Stomach (tissue), 8 donors: ENCODE measurements at regions not wholly inside any gene's neighbourhood (a gene's known extent, or its start where the extent isn't known, plus 50 kb on each side); places are given as distances from the start of the nearest gene placed in this dataset.
A peak's percentile ranks its signal among the peaks of the same experiment; 100 is the strongest.

Experiments used
- DNase-seq, 2 donors: peaks; one replicate each; pipeline versions ENCODE4 v3.0.0 to v3.0.0-alpha.2; 2013 to 2019
- H3K27ac ChIP-seq, 5 donors: fragments of 200-600 bp in 4 of 5; sonication (generic) in 4 of 5; one replicate each; pipeline ENCODE4 v1.5.1; 2013 to 2019; ENCODE audit warnings: mild to moderate bottlenecking in 1 of 5, moderate library complexity in 1 of 5
- H3K27me3 ChIP-seq, 3 donors: fragments of 200-600 bp; sonication (generic); one replicate each; pipeline ENCODE4 v1.5.1; 2017 to 2019; ENCODE audit warnings: mixed run types in 1 of 3
- H3K36me3 ChIP-seq, 4 donors: fragments of 200-600 bp; sonication (generic); 1 replicate in 3 of 4; 2 replicates in 1 of 4; pipeline ENCODE4 v1.5.1; 2016 to 2019
- H3K4me1 ChIP-seq, 4 donors: fragments of 200-600 bp; sonication (generic); one replicate each; pipeline ENCODE4 v1.5.1; 2016 to 2019
- H3K4me3 ChIP-seq, 4 donors: fragments of 200-600 bp; sonication (generic) in 3 of 4; one replicate each; pipeline ENCODE4 v1.5.1; 2016 to 2019; ENCODE audit warnings: mild to moderate bottlenecking in 1 of 4
- H3K9me3 ChIP-seq, 4 donors: fragments of 200-600 bp; sonication (generic); one replicate each; pipeline ENCODE4 v1.5.1; 2016 to 2019
- CTCF ChIP-seq, 7 experiments: fragments of 450-650 bp in 4 of 7; fragments of 200-600 bp in 3 of 7; sonication (generic) in 3 of 7; IDR thresholded peaks; one replicate each; pipeline ENCODE4 v1.5.1; 2016 to 2019; ENCODE audit warnings: antibody characterized with exemption in 7 of 7, control low read depth in 2 of 7, mild to moderate bottlenecking in 1 of 7
- EP300 ChIP-seq: sonication (generic); formaldehyde crosslinking; IDR thresholded peaks from one replicate; pipeline ENCODE4 v1.6.1; 2017; ENCODE audit warnings: antibody characterized with exemption
- POLR2A ChIP-seq, 4 donors: fragments of 450-650 bp; IDR thresholded peaks; one replicate each; pipeline ENCODE4 v1.6.1; 2016; ENCODE audit warnings: antibody characterized with exemption in 4 of 4, control low read depth in 2 of 4, mild to moderate bottlenecking in 1 of 4, moderate library complexity in 1 of 4
- POLR2AphosphoS5 ChIP-seq, 3 donors: sonication (generic); formaldehyde crosslinking; IDR thresholded peaks; one replicate each; pipeline ENCODE4 v1.6.1; 2016; ENCODE audit warnings: antibody characterized with exemption in 3 of 3
- WGBS, 5 donors: extraction: QIAGEN DNeasy Blood & Tissue Kit in 3 of 5; methylation state at CpG; one replicate each; pipeline versions ENCODE4 v1.1.5 to v1.1.7; 2013 to 2018; 5-methylcytosine and 5-hydroxymethylcytosine counted together
- intact Hi-C: fragments of 100-400 bp; cut with DNase I; formaldehyde crosslinking; loops from one replicate; pipeline ENCODE4 v1.15.1; 2023; ENCODE audit warnings: low total_unique reads
- donor health status: healthy with polysubstance abuse.
- donor health status: Bipolar disorder and iron deficiency.
- donor health status: healthy.

- Histone ChIP-seq H3K9me3 (peaks cover 0 to 4% (median 0%) of the 10 kb centered on the region in 4 donors), H3K4me3 (no peak overlapping the region), H3K36me3 (no peaks in the 10 kb centered on the region), H3K27ac (no peak overlapping the region), H3K4me1 (no peaks in the 10 kb centered on the region), H3K27me3 (no peaks in the 10 kb centered on the region)
- DNase-seq: no peak
- no peak for TF ChIP-seq POLR2A (IDR thresholded peaks at IDR 0.05)
- no peak for TF ChIP-seq POLR2AphosphoS5 (IDR thresholded peaks at IDR 0.05)
- 74 to 86% (median 79%) methylated on average over 1 of the region's 1 CpG for WGBS, 5 donors
- intact Hi-C loops: no loop called here
Observed at GRCh38 chr5:163281512-163281911, 155.9 kb upstream of the CCNG1 start.

- intact Hi-C loops: no loop called here
- H3K27ac ChIP-seq: no peak overlapping the region
- H3K9me3 ChIP-seq: no peaks in the 10 kb centered on the region
- no peak for DNase-seq
- H3K27me3 ChIP-seq: no peaks in the 10 kb centered on the region
- no peaks in the 10 kb centered on the region for H3K36me3 ChIP-seq
- TF ChIP-seq POLR2AphosphoS5 (IDR thresholded peaks at IDR 0.05): no peak
- no peak for TF ChIP-seq EP300
- H3K4me3 ChIP-seq: no peak overlapping the region
- 68 to 81% (median 76%) methylated on average over 1 of the region's 1 CpG for WGBS, 5 donors
- H3K4me1 ChIP-seq: no peaks in the 10 kb centered on the region
Observed at GRCh38 chr5:163293836-163294235, 143.6 kb upstream of the CCNG1 start.

GRCh38 chr5:163303718-163304117 lies 133.7 kb upstream of the CCNG1 start:
- no peak for TF ChIP-seq EP300
- TF ChIP-seq POLR2AphosphoS5 (IDR thresholded peaks at IDR 0.05): no peak
- no peak for TF ChIP-seq POLR2A (IDR thresholded peaks at IDR 0.05)
- TF ChIP-seq CTCF (IDR thresholded peaks at IDR 0.05): no peak
- Histone ChIP-seq H3K27ac (no peak overlapping the region), H3K27me3 (no peaks in the 10 kb centered on the region), H3K4me3 (no peak overlapping the region), H3K36me3 (no peaks in the 10 kb centered on the region), H3K4me1 (no peaks in the 10 kb centered on the region), H3K9me3 (no peaks in the 10 kb centered on the region)
- intact Hi-C loops: no loop called here
- 68 to 77% (median 71%) methylated on average over 8 to 9 of the region's 9 CpGs for WGBS, 5 donors
- no peak for DNase-seq

- TF ChIP-seq CTCF (IDR thresholded peaks at IDR 0.05): no peak
- TF ChIP-seq POLR2A (IDR thresholded peaks at IDR 0.05): no peak
- no peak for TF ChIP-seq POLR2AphosphoS5 (IDR thresholded peaks at IDR 0.05)
- TF ChIP-seq EP300: no peak
- no peak overlapping the region for H3K4me3 ChIP-seq
- 51 to 83% (median 54%) methylated on average over 3 of the region's 3 CpGs for WGBS, 5 donors
- no peak for DNase-seq
- intact Hi-C loops: no loop called here
- H3K9me3 ChIP-seq: no peaks in the 10 kb centered on the region
- H3K27me3 ChIP-seq: no peaks in the 10 kb centered on the region
- H3K27ac ChIP-seq: no peak overlapping the region
- no peaks in the 10 kb centered on the region for H3K36me3 ChIP-seq
- H3K4me1 ChIP-seq: no peaks in the 10 kb centered on the region
Observed at GRCh38 chr5:163305655-163306054, 131.7 kb upstream of the CCNG1 start.

- Histone ChIP-seq H3K27ac (no peak overlapping the region), H3K27me3 (no peaks in the 10 kb centered on the region), H3K4me1 (no peaks in the 10 kb centered on the region), H3K4me3 (no peak overlapping the region), H3K9me3 (peaks cover 0 to under 1% (median 0%) of the 10 kb centered on the region in 4 donors), H3K36me3 (no peaks in the 10 kb centered on the region)
- TF ChIP-seq CTCF (IDR thresholded peaks at IDR 0.05): no peak
- no peak for TF ChIP-seq EP300
- no peak for TF ChIP-seq POLR2A (IDR thresholded peaks at IDR 0.05)
- TF ChIP-seq POLR2AphosphoS5 (IDR thresholded peaks at IDR 0.05): no peak
- WGBS, 5 donors: 26 to 44% (median 35%) methylated on average over 2 of the region's 2 CpGs
- peak in 1 of 2 donors; percentile 3 for DNase-seq
- intact Hi-C loops: no loop called here
Observed at GRCh38 chr5:163306421-163306820, 131.0 kb upstream of the CCNG1 start.
